ENCODE measurements at regions not wholly inside any gene's neighbourhood (a gene's known extent, or its start where the extent isn't known, plus 50 kb on each side); places are given as distances from the start of the nearest gene placed in this dataset.
A peak's percentile ranks its signal among the peaks of the same experiment; 100 is the strongest.

GRCh38 chr13:82358284-82358683, 1524.0 kb downstream of the SLITRK1 start:
- Mint-ChIP-seq H3K27ac (ENCODE audit: low read depth, unreplicated experiment) (no peak overlapping the region), H3K9me3 (ENCODE audit: unreplicated experiment) (peaks cover 6% of the 10 kb centered on the region), H3K36me3 (ENCODE audit: insufficient read depth, unreplicated experiment) (no peaks in the 10 kb centered on the region), H3K27me3 (ENCODE audit: insufficient read depth, unreplicated experiment) (no peaks in the 10 kb centered on the region), H3K4me3 (ENCODE audit: unreplicated experiment) (no peak overlapping the region), H3K4me1 (ENCODE audit: insufficient read depth, unreplicated experiment) (no peaks in the 10 kb centered on the region)
- no peak for DNase-seq (ENCODE audit: unreplicated experiment)
- BruUV-seq (replicated peaks), result no TSS peak
- intact Hi-C loops (cut with micrococcal nuclease), result no loop called here
- ChIA-PET CTCF (no interaction called here), POLR2A (no interaction called here)
- TF ChIP-seq, protein P1, sequence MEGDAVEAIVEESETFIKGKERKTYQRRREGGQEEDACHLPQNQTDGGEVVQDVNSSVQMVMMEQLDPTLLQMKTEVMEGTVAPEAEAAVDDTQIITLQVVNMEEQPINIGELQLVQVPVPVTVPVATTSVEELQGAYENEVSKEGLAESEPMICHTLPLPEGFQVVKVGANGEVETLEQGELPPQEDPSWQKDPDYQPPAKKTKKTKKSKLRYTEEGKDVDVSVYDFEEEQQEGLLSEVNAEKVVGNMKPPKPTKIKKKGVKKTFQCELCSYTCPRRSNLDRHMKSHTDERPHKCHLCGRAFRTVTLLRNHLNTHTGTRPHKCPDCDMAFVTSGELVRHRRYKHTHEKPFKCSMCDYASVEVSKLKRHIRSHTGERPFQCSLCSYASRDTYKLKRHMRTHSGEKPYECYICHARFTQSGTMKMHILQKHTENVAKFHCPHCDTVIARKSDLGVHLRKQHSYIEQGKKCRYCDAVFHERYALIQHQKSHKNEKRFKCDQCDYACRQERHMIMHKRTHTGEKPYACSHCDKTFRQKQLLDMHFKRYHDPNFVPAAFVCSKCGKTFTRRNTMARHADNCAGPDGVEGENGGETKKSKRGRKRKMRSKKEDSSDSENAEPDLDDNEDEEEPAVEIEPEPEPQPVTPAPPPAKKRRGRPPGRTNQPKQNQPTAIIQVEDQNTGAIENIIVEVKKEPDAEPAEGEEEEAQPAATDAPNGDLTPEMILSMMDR (IDR thresholded peaks at IDR 0.05; ENCODE audit: unreplicated experiment), result no peak

- ChIA-PET CTCF (interaction anchor here (0.7 to 0.8 kb wide), 4 partner anchors 23 to 597 kb away, joined by 3 to 4 read pairs (median 4); no protein-coding TSS in a partner anchor), POLR2A (interaction anchor here (0.7 kb wide), 1 partner anchor 21 kb away, joined by 4 read pairs; no protein-coding TSS in a partner anchor)
- Mint-ChIP-seq H3K27me3 (ENCODE audit: insufficient read depth, unreplicated experiment) (no peaks in the 10 kb centered on the region), H3K4me3 (ENCODE audit: unreplicated experiment) (no peak overlapping the region), H3K36me3 (ENCODE audit: insufficient read depth, unreplicated experiment) (no peaks in the 10 kb centered on the region), H3K27ac (ENCODE audit: low read depth, unreplicated experiment) (no peak overlapping the region), H3K9me3 (ENCODE audit: unreplicated experiment) (peaks cover 6% of the 10 kb centered on the region), H3K4me1 (ENCODE audit: insufficient read depth, unreplicated experiment) (no peaks in the 10 kb centered on the region)
- DNase-seq (ENCODE audit: unreplicated experiment), result peak; percentile 6
- TF ChIP-seq, protein P1 (IDR thresholded peaks at IDR 0.05; ENCODE audit: unreplicated experiment), result peak; percentile 26
- BruUV-seq (replicated peaks), result no TSS peak
- intact Hi-C loops (cut with micrococcal nuclease), result no loop called here
These were observed 1525.4 kb downstream of the SLITRK1 start for GRCh38 chr13:82356667-82357410.

DNA sequence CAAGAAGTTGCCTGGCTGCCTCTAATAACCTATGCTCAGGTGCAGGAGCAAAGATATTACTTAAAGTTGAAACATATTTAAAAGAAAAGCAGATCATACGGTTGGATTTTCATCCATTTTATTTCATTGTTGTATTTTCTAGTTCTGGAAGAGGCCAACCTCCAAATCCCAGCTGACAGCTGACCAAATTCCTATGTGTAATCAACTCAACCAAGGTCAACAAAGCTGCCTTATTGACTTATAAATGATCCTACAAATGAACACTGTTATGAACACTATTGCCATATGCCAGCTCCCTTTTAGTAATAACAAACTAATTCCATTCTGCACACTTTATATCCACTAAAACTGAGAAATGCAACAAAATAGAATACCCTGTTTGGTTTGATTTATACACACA, 1537.4 kb downstream of the SLITRK1 start:
- ChIA-PET CTCF (no interaction called here), POLR2A (no interaction called here)
- Mint-ChIP-seq H3K27ac (ENCODE audit: low read depth, unreplicated experiment) (no peak overlapping the region), H3K36me3 (ENCODE audit: insufficient read depth, unreplicated experiment) (no peaks in the 10 kb centered on the region), H3K4me1 (ENCODE audit: insufficient read depth, unreplicated experiment) (no peaks in the 10 kb centered on the region), H3K4me3 (ENCODE audit: unreplicated experiment) (no peak overlapping the region), H3K9me3 (ENCODE audit: unreplicated experiment) (no peaks in the 10 kb centered on the region), H3K27me3 (ENCODE audit: insufficient read depth, unreplicated experiment) (no peaks in the 10 kb centered on the region)
- intact Hi-C loops (cut with micrococcal nuclease), result no loop called here
- TF ChIP-seq, protein P1 (IDR thresholded peaks at IDR 0.05; ENCODE audit: unreplicated experiment), result no peak
- no peak for DNase-seq (ENCODE audit: unreplicated experiment)
- BruUV-seq (replicated peaks), result no TSS peak

- Mint-ChIP-seq H3K27ac (ENCODE audit: low read depth, unreplicated experiment) (no peak overlapping the region), H3K36me3 (ENCODE audit: insufficient read depth, unreplicated experiment) (no peaks in the 10 kb centered on the region), H3K27me3 (ENCODE audit: insufficient read depth, unreplicated experiment) (no peaks in the 10 kb centered on the region), H3K4me1 (ENCODE audit: insufficient read depth, unreplicated experiment) (no peaks in the 10 kb centered on the region), H3K4me3 (ENCODE audit: unreplicated experiment) (no peak overlapping the region), H3K9me3 (ENCODE audit: unreplicated experiment) (no peaks in the 10 kb centered on the region)
- no TSS peak for BruUV-seq (replicated peaks)
- TF ChIP-seq, protein P1 (IDR thresholded peaks at IDR 0.05; ENCODE audit: unreplicated experiment), result no peak
- ChIA-PET CTCF (no interaction called here), POLR2A (no interaction called here)
- intact Hi-C loops (cut with micrococcal nuclease), result no loop called here
- no peak for DNase-seq (ENCODE audit: unreplicated experiment)
These were observed 1541.2 kb downstream of the SLITRK1 start for GRCh38 chr13:82341116-82341515.
